Femur (tissue), 1 donor: ENCODE measurements at regions not wholly inside any gene's neighbourhood (a gene's known extent, or its start where the extent isn't known, plus 50 kb on each side); places are given as distances from the start of the nearest gene placed in this dataset.
A peak's percentile ranks its signal among the peaks of the same experiment; 100 is the strongest.
"Not testable (repeated sequence)": the region's sequence is repeated elsewhere in the genome, so short reads cannot be mapped to it uniquely, and the experiment has no call there.

ENCODE experiments used
- DNase-seq: peaks from one replicate; pipeline ENCODE4 v3.0.0-alpha.2; 2017

GRCh38 chr7:149628361-149629149 is 130.9 kb upstream of the ZNF746 start:
- not testable (repeated sequence) for DNase-seq

- no peak for DNase-seq
These were observed 130.3 kb upstream of the ZNF746 start for GRCh38 chr7:149627911-149628310.

DNA sequence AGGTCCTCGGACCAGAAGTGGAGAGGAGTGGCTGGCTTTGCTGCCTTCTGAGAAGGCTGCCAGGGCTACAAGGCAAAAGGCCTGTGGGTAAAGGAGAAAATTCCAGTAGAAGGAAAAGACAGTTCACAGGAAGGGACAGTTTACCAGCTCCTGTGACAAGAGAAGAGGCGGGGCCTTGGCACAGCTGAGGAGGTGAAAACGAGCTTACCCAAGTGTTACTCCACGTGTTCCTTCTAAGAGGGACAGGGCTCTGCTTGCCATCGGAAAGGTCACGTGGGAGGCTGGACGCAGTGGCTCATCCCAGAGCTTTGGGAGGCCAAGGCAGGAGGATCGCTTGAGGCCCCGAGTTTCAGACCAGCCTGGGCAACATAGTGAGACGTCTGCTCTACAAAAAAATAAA is 129.4 kb upstream of the ZNF746 start:
- no peak for DNase-seq

- no peak for DNase-seq
These were observed 128.4 kb upstream of the ZNF746 start for GRCh38 chr7:149625947-149626392.

GRCh38 chr7:149625340-149625946 is 127.8 kb upstream of the ZNF746 start:
- peak; percentile 47 for DNase-seq

GRCh38 chr7:149624419-149625339 is 127.1 kb upstream of the ZNF746 start:
- peak; percentile 95 for DNase-seq

DNA sequence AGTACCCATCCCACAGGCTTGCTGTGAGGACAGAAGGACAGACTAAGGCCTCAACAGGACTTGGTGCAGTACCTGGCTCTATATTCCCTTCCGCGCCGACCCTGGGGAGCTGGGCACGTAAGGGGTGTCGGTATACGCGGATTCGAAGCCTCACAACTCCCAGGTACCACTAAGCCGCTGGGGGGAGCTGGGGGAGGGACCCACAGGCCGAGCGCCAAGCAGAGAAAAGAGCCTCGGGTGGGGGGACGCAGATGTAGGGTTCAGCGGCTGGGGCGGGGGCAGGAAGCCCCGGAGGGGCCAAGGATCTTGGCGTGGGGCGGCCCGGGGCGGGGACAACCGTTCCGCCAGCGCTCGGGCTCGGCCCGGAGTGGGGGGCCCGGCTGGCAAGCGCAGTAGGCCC is 126.4 kb upstream of the ZNF746 start:
- peak; percentile 54 for DNase-seq

GRCh38 chr7:149623262-149623997 is 125.8 kb upstream of the ZNF746 start:
- peak; percentile 76 for DNase-seq

DNA sequence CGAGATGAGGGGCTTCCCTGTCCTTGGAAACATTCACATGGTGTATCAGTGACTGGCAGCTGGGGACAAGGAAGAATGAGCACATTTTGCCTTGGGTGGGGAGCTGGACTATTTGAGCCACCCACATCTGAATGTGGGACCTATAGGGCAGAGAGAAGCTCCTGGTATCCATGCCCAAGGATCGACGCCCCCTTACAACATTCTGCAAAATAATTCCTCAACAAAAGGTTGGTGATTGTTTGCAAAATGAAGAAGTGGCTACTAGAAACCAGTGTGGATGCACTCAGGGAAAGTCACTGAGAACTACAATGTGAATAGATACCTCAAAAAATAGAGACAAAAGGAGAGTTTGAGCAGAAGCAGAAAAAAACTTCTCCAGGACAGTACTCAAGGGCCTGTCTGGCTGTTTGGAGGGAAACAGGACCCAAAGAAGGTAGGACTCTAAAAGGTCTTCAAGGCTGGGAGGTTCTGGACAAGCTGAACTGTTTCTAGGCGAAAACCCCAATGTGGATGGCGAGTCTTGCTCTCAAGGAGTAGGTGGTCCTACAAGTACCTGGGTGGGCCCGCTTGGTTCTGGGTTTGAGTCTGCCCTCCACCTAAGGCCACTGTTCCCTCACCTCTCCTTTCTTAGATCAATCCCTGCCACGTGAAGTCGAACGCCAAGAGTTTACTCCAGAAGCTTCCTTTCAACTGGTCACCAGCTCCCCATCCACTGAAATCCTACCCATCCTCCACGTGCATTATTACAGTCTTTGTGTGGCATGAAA is 125.0 kb upstream of the ZNF746 start:
- DNase-seq: no peak

DNA sequence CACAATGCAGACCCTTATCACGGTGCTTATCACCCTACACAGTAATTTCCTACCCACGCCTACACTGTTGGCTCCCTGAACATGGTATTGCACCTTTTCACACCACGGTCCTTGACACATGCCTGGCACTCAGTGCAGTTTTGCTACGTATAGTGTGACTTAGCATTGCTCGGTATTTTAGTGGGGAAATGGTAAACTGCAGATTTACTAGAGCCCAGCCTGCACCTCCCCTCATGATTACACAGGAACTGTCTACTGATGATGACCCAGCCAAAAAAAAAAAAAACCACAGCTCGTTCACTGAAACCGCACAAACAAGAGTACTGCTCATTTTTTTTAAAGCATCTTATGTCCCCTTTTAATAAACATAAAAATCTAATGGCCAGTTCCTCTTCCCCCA is 124.2 kb upstream of the ZNF746 start:
- no peak for DNase-seq

DNA sequence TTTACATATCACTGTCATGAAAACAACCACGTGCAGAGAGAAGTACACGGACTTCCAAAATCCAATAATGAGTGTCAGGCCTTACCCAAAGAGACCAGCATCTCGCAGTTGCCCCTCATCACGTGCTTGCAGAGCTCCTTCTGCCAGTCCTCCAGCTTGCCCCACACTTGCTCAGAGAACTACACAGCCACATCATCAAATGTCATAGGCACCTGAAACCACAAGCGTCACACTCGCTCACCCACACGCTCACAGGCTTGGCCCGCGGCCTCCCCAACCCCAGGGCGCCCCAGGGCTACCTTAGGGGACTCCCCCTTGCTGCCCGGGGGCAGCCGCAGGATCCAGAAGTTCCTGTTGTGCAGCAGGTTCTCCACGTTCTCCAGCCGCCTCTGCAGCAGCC is 123.4 kb upstream of the ZNF746 start:
- DNase-seq: no peak

- DNase-seq: no peak
These were observed 119.3 kb upstream of the ZNF746 start for GRCh38 chr7:149616898-149617297.

DNA sequence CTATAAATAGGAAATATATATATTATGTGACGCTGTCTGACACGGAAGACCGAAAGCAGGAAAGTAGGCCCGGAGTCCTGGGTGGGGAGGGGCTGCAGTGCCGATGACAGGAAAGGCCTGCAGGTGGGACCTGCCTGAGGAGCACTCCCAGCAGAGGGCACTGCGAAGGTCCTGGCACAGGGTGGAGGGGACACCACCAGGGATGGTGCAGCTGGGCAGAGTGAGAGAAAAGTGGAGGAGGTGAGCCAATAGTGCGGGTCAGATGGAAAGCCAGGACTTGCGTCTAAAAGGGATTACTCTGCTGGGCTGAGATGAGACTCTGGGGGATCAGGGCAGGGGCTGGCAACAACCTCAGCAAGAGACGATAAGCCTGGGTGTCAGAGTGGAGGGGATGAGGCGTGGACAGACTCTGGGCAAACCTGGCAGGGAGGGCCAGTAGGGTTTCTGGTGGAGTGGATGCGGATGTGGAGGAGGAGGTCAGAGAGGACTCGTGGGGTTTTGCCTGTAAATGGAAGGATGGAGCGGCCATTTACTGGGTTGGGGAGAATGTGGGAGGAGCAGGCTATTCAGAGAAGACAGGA is 118.2 kb upstream of the ZNF746 start:
- no peak for DNase-seq

- DNase-seq: no peak
These were observed 112.9 kb upstream of the ZNF746 start for GRCh38 chr7:149610441-149611011.

- DNase-seq: no peak
These were observed 110.6 kb upstream of the ZNF746 start for GRCh38 chr7:149608168-149608567.

DNA sequence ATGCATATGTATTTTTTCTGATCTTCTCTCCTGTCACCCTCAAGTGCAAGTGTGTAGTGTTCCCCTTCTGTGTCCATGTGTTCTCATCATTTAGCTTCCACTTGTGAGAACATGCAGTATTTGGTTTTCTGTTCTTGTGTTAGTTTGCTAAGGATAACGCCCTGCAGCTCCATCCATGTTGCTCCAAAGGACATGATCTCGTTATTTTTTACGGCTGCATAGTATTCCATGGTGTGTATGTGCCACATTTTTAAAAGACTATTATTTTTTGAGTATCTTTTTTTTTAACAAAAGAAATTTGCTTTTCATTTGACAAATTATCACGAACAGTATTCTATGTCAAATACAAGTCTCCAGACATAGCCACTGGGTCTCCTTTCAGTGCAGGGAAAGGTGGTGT is 110.1 kb upstream of the ZNF746 start:
- DNase-seq: no peak

- no peak for DNase-seq
These were observed 109.2 kb upstream of the ZNF746 start for GRCh38 chr7:149606826-149607225.

DNA sequence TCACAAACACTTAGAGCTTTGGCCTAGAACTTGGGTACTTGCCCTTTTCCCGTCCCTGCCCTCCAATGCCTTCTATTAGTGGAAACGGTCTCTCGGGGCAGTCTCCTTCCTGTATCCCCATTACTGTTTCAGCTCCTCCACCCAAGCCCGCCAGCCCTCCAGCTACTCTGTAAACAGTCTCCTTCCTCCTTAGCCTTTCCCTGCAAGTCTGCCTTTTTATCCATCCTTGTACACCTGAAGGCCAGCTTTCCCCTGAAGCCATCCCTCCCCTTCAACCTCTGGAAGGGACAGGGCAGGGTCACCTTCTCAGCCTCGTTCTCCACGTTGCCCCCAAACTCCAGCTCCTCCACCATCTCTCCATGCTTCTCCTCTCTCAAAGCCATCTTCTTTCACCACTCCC is 108.1 kb upstream of the ZNF746 start:
- DNase-seq: no peak

DNA sequence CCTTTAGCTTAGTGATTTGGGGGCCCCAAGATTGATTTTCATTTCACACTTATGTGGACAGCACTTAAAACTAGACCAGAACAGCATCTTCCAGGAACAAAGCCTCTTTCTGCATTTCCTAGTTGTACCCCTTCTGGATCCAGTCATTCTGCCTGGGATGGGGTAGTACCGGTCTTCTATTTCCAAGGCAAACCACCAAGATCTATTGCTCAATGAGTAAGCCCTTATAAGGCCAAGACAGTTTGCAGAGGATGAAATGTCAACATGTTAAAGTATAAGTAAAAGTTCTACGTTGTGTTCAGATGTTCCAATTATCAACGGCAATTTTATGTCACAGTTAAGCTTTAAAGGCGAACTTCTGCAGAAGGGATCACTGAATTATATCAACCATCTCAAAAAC is 106.9 kb upstream of the ZNF746 start:
- no peak for DNase-seq

- not testable (repeated sequence) for DNase-seq
These were observed 103.2 kb upstream of the ZNF746 start for GRCh38 chr7:149600669-149601330.
